GM23338 (cell line): ENCODE measurements at regions not wholly inside any gene's neighbourhood (a gene's known extent, or its start where the extent isn't known, plus 50 kb on each side); places are given as distances from the start of the nearest gene placed in this dataset.

Source experiments
- ATAC-seq: fragments of 200-7000 bp; cut with Tn5 transposase; 3 replicates; pipeline ENCODE4 v1.9.1; 2020
- DNase-seq: peaks from one replicate; pipeline ENCODE4 v3.0.0-alpha.2; 2015; ENCODE audit warnings: low spot score
- H2AFZ ChIP-seq: fragments of 200-600 bp; sonication (generic); 2 replicates; pipeline ENCODE4 v1.8.0; 2016; ENCODE audit warnings: antibody characterized with exemption, mild to moderate bottlenecking, moderate library complexity
- H3F3A ChIP-seq: fragments of 200-600 bp; sonication (generic); replicated peaks from 2 replicates; pipeline ENCODE4 v1.8.0; 2017; ENCODE audit warnings: antibody characterized with exemption, mixed run types, low read depth
- H3K27ac ChIP-seq: fragments of 200-600 bp; sonication (generic); 2 replicates; pipeline ENCODE4 v1.6.1; 2016; ENCODE audit warnings: low read depth
- H3K27me3 ChIP-seq: fragments of 200-600 bp; sonication (generic); 2 replicates; pipeline ENCODE4 v1.8.0; 2016; ENCODE audit warnings: mild to moderate bottlenecking, mixed run types, moderate library complexity; ENCODE audit not compliant: insufficient read depth
- H3K36me3 ChIP-seq: fragments of 200-600 bp; sonication (generic); 2 replicates; pipeline ENCODE4 v1.8.0; 2016; ENCODE audit warnings: mild to moderate bottlenecking; ENCODE audit not compliant: insufficient read depth
- H3K4me1 ChIP-seq: fragments of 200-600 bp; sonication (generic); 2 replicates; pipeline ENCODE4 v1.8.0; 2016; ENCODE audit warnings: mild to moderate bottlenecking, moderate library complexity; ENCODE audit not compliant: insufficient read depth
- H3K4me2 ChIP-seq: fragments of 200-600 bp; sonication (generic); 2 replicates; pipeline ENCODE4 v1.7.1; 2017; ENCODE audit warnings: mixed run types
- H3K4me3 ChIP-seq: fragments of 200-600 bp; sonication (generic); 2 replicates; pipeline ENCODE4 v1.6.1; 2016; ENCODE audit warnings: mixed run types
- H3K79me2 ChIP-seq: fragments of 200-600 bp; sonication (generic); replicated peaks from 2 replicates; pipeline ENCODE4 v1.8.0; 2017; ENCODE audit warnings: mild to moderate bottlenecking; ENCODE audit not compliant: insufficient read depth
- H3K9me2 ChIP-seq: fragments of 200-600 bp; sonication (generic); 2 replicates; pipeline ENCODE4 v1.8.0; 2017; ENCODE audit not compliant: insufficient read depth
- H4K20me1 ChIP-seq: fragments of 200-600 bp; sonication (generic); replicated peaks from 2 replicates; pipeline ENCODE4 v1.8.0; 2017; ENCODE audit warnings: mild to moderate bottlenecking; ENCODE audit not compliant: insufficient read depth
- H3K27ac Mint-ChIP-seq: 2 replicates; pipeline ENCODE4 v1.8.0; 2020; ENCODE audit warnings: inconsistent platforms, mild to moderate bottlenecking, moderate library complexity, mixed read lengths
- H3K27me3 Mint-ChIP-seq: 3 replicates; pipeline ENCODE4 v1.8.0; 2022; ENCODE audit warnings: low read depth, mild to moderate bottlenecking, moderate library complexity, mixed read lengths, inconsistent platforms; ENCODE audit not compliant: insufficient read depth, poor library complexity
- H3K36me3 Mint-ChIP-seq: 3 replicates; pipeline ENCODE4 v1.8.0; 2021; ENCODE audit warnings: low read depth, mild to moderate bottlenecking, inconsistent platforms, moderate library complexity, mixed read lengths
- H3K4me1 Mint-ChIP-seq: 3 replicates; pipeline ENCODE4 v1.8.0; 2020; ENCODE audit warnings: mild to moderate bottlenecking, inconsistent platforms, mixed read lengths
- H3K4me3 Mint-ChIP-seq: 3 replicates; pipeline ENCODE4 v1.8.0; 2021; ENCODE audit warnings: moderate library complexity, mild to moderate bottlenecking, inconsistent platforms, mixed read lengths
- H3K9me3 Mint-ChIP-seq: 3 replicates; pipeline ENCODE4 v1.8.0; 2020; ENCODE audit warnings: moderate library complexity, mild to moderate bottlenecking, inconsistent platforms, mixed read lengths
- CREB1 ChIP-seq: fragments of 250-450 bp; sonication (Bioruptor Pico); IDR thresholded peaks from 2 replicates; pipeline ENCODE4 v1.5.0; 2020; ENCODE audit warnings: low read depth, mild to moderate bottlenecking, moderate library complexity
- EZH2 ChIP-seq: fragments of 200-600 bp; sonication (generic); IDR thresholded peaks from one replicate; pipeline ENCODE4 v1.8.0; 2017; ENCODE audit warnings: antibody characterized with exemption, mild to moderate bottlenecking, low read depth; ENCODE audit not compliant: unreplicated experiment
- POLR2AphosphoS5 ChIP-seq: IDR thresholded peaks from 2 replicates; pipeline ENCODE4 v1.6.1; 2016; ENCODE audit warnings: antibody characterized with exemption, low read depth
- STAT1 ChIP-seq: IDR thresholded peaks from one replicate; pipeline ENCODE4 v1.6.1; 2016; ENCODE audit warnings: antibody characterized with exemption; ENCODE audit not compliant: unreplicated experiment
- ZNF114 ChIP-seq: fragments of 250-450 bp; sonication (Bioruptor Pico); IDR thresholded peaks from 2 replicates; pipeline ENCODE4 v1.5.0; 2020; ENCODE audit warnings: mild to moderate bottlenecking, moderate library complexity
- ZNF462 ChIP-seq: fragments of 250-450 bp; sonication (Bioruptor Pico); IDR thresholded peaks from 2 replicates; pipeline ENCODE4 v1.5.0; 2020; ENCODE audit warnings: mild to moderate bottlenecking, moderate library complexity
- TF ChIP-seq, protein P1 (sequence below): IDR thresholded peaks from one replicate; pipeline ENCODE4 v1.6.1; 2018; ENCODE audit warnings: antibody characterized with exemption; ENCODE audit not compliant: unreplicated experiment

- TF ChIP-seq ZNF462 (CRISPR knock-in tag) (no peak), STAT1 (no peak), EZH2 (no peak)
These were observed 118.3 kb upstream of the ALKAL2 start (continued) for GRCh38 chr2:406231-406630.

DNA sequence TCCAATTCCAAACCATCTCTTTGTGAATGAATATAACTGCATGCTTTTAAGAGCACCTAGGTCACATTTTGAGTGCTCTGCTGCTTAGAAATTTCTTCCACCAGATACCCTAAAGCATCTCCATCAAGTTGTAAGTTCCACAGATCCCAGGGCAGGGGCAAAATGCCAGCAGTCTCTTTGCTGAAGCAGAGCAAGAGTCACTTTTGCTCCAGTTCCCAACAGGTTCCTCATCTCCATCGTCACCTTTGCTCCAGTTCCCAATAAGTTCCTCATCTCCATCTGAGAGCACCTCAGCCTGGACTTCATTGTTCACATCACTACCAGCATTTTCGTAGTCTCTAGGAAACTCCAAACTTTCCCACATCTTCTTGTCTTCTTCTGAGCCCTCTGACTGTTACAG, 116.7 kb upstream of the ALKAL2 start:
- Histone ChIP-seq H3K79me2 (no peaks in the 10 kb centered on the region), H3K4me2 (no peak overlapping the region), H4K20me1 (no peaks in the 10 kb centered on the region), H3K9me2 (0 out of 2 replicates have a peak, but pooled peaks cover 3% of the 10 kb centered on the region), H2AFZ (no peak overlapping the region), H3F3A (no peaks in the 10 kb centered on the region), H3K4me1 (no peaks in the 10 kb centered on the region), H3K4me3 (no peak overlapping the region), H3K36me3 (no peaks in the 10 kb centered on the region), H3K27me3 (no peaks in the 10 kb centered on the region), H3K27ac (no peak overlapping the region)
- Mint-ChIP-seq H3K36me3 (peaks cover 5% of the 10 kb centered on the region; the same call in 1 of the 3 replicates), H3K27ac (no peak overlapping the region), H3K4me1 (peaks cover 11% of the 10 kb centered on the region), H3K9me3 (peaks cover 10% of the 10 kb centered on the region), H3K27me3 (peaks cover 3% of the 10 kb centered on the region), H3K4me3 (no peak overlapping the region)
- no peak for DNase-seq
- no peak for ATAC-seq
- TF ChIP-seq POLR2AphosphoS5 (no peak), STAT1 (no peak), CREB1 (no peak), ZNF114 (CRISPR knock-in tag) (no peak)
- TF ChIP-seq, protein P1, sequence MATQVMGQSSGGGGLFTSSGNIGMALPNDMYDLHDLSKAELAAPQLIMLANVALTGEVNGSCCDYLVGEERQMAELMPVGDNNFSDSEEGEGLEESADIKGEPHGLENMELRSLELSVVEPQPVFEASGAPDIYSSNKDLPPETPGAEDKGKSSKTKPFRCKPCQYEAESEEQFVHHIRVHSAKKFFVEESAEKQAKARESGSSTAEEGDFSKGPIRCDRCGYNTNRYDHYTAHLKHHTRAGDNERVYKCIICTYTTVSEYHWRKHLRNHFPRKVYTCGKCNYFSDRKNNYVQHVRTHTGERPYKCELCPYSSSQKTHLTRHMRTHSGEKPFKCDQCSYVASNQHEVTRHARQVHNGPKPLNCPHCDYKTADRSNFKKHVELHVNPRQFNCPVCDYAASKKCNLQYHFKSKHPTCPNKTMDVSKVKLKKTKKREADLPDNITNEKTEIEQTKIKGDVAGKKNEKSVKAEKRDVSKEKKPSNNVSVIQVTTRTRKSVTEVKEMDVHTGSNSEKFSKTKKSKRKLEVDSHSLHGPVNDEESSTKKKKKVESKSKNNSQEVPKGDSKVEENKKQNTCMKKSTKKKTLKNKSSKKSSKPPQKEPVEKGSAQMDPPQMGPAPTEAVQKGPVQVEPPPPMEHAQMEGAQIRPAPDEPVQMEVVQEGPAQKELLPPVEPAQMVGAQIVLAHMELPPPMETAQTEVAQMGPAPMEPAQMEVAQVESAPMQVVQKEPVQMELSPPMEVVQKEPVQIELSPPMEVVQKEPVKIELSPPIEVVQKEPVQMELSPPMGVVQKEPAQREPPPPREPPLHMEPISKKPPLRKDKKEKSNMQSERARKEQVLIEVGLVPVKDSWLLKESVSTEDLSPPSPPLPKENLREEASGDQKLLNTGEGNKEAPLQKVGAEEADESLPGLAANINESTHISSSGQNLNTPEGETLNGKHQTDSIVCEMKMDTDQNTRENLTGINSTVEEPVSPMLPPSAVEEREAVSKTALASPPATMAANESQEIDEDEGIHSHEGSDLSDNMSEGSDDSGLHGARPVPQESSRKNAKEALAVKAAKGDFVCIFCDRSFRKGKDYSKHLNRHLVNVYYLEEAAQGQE = no peak
